Activated CD8-positive, alpha-beta memory T cell treated with anti-CD3 and anti-CD28 coated beads, Interleukin-2, amount 50 U/mL, for 4 hours (primary cell): ENCODE measurements at regions not wholly inside any gene's neighbourhood (a gene's known extent, or its start where the extent isn't known, plus 50 kb on each side); places are given as distances from the start of the nearest gene placed in this dataset.

Experiments
- DNase-seq: peaks from one replicate; pipeline ENCODE4 v3.0.0-alpha.2; 2020

DNA sequence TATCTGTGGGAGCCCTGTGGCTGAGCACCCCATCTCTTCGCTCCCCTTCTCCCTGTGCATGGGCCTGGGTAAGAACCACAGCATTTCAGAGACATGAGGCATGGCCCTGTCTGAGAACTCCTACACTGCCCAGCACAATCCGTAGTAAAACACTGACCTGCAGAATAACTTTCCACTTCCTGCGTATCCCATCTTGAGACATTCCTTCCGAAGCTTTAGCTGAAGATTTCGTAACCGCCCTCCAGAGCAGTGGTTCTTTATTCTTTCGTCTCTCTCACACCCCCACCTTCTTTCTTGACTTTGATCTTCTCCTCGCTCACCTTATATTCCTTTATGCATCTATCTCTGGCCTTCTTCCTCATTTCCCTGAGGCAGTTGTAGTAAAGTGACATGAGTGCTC is 381.1 kb downstream of the HRH4 start:
- no peak for DNase-seq

DNA sequence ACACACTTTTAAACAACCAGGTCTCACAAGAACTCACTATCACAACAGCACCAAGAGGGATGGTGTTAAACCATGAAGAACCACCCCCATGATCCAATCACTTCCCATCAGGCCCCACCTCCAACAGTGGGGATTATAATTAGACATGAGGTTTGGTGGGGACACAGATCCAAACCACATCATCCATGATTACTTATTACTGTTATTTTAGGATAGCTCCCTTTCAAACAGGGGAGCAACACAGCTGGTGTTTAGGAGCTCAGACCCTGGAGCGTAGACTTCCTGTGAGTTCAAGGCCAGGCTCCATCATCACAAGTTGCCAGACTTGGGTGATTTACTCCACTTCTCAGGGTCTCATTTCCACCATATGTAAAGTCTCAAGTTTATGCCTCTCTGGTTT is 382.7 kb downstream of the HRH4 start:
- no peak for DNase-seq

DNA sequence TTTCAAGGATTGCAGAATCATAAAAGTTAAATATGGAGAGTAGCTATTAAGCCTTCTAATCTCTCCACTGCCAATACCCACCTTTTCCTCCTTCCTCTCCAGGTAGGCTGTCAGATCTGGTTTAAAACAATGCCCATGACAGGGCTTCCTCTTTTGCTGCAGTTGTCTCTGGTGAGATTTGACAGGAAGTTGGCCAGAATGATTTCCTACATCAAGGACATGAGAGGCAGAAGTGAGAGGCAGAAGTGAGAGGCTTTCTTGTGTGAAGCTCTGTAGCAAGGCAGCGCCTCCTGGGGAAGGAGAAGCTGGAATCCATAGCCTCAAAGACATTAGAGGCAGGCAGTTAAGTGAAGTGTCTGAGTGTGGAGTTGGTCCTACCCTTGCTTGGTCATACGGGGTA is 385.7 kb downstream of the HRH4 start:
- DNase-seq = no peak

DNA sequence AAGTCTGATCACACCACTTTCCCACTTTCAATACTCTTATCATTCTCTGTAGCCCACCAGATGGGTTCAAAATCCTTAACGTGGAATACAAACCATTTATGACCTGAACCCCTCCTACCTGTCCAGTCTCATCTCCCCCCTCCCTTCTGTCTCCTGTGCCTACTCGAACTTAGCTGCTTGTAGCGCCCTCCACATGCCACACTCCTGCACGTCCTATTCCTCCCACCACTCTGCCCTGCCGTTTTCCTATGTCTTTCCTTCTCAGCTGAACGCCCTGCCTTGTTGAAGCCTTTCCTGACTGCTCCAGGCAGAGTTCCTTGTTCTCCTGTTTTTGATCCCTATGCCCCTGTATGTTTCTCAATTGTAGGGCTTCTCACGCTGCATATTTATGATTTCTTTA is 390.1 kb downstream of the HRH4 start:
- DNase-seq = no peak

DNA sequence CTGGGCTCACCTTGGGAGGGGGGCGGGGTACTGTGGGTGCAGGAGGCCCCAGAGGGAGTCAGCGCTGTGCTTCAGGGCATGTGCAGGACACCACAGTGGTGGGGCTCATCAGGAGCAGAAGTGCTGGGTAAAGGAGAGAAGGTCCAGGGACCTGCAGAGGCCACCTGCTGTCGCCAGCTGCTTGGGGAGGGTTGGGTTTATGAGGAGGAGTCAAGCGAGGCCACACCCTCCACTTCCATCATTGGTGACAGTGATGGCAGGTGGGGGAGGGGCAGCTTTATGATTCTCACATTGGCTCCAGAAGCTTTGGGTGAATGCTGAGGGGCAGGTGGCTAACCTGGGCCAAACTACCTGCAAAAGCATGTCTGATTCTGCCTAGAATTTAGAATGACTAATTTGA is 392.6 kb downstream of the HRH4 start:
- no peak for DNase-seq

DNA sequence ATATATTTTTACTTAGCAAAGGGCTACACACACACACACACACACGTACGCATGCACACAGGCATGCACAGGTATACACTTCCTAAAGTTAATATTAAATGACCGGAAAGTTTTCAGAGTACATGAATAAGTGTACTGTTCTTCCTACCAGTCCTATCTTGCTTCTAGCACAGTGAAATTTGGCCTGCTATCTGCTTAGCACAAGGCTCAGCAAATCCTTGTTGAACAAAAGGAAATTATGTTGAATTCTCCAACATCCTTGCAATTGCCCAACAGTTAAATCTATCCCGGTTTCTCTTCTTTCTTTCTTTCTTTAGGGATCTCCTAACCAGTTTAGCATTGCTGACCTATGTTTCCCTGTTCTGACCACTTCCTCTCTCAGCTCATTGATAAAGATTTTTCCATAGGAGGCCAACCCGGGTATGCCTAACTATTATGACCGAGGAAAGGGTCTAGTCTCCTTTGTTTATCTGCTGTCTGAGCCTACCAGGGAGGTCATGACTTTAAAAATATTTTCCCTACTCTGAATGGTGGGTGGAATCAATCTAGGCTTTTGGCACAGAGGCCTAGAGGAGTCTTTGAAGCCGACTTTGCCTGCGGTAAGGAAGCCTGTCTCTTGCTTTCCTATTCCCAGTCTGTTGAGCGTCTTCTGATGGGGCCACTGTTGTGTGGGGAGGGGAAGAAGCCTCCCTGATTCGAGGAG is 400.7 kb downstream of the HRH4 start:
- no peak for DNase-seq

DNA sequence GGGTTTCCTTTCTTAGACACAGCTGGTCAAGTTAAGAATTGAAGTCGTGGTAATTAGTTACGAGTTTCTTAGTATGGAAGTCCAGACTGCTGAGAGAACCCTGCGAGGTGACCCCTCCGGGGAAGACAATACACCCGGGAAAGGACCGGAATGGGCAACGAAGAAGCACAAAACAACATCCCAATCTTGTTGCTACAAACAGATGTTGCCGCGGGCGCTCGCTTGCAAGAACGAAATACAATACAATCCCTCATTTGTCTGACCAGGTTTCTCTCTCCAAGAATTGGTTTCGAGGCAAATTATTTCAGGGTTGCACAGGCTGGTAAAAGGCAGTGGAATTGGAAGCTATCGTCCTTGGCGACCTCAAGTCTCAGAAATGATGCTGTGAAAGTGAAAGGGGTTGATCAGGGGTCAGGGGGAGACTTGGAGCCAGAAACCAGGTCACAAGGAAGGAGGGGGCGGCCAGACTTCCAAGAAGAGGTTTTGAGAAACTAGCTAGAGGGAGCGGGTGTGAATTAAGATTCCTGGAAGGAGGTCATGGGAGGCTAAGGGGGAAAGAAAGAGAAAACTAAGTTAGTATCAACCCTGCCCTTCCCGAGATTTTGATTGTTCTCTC is 401.9 kb downstream of the HRH4 start:
- no peak for DNase-seq

DNA sequence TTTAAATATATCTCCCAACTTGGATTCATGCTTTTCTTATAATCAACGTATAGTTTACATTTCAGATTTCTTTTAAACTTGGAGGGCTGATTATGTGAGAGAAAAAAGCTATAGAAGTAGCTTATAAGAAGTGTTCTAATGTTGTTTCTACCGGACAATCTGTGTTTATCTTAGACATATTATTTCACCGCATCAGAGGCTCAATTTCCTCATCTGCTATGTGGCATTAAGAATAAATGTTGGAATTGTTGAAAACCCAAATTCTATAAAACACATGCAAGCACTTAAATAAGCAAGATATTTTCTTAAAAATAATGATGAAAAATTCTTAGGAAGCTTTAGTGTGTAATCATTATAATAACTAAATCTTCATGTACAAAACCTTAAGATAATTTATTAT is 407.9 kb downstream of the HRH4 start:
- DNase-seq = no peak

DNA sequence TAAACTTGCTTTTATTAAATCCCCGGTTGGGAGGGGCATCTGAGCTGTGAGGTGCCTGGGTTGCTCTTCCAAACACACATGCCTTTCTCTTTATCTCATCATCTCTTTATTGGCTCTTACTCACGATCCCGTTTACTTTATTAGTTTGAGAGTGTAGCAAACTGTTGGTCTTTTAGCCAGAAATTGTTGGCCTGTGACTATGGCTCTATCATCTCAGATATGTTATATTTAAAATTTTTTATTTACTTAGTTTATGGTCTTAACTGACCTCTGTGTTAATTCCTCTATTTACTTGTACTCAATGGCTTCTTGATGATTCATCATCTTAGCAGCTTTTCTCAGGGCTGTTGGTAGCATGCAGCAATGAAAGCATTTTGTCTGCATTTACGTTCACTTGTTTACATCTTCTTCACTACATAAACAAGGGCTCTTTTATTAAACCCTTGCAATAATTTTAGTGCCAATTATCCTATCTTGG is 408.4 kb downstream of the HRH4 start:
- DNase-seq = no peak

DNA sequence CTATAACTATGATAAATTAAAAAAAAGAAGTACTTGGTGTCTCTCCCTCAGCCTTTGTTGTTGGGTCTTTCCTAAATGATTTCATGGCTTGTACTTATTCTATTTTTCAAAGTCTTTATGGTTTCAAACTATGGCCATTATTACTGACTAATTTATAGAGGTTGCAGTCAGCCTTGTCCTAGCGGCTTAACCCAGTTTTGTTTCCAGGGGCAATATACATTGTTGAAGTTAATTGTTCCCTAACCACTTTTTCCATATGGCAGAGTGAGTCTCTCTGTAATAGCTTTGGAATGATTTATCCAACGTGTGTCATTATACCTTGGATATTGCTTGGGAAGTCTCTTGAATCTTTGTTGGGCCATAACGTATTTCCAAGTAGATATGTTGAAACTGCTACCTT is 408.8 kb downstream of the HRH4 start:
- DNase-seq = no peak

DNA sequence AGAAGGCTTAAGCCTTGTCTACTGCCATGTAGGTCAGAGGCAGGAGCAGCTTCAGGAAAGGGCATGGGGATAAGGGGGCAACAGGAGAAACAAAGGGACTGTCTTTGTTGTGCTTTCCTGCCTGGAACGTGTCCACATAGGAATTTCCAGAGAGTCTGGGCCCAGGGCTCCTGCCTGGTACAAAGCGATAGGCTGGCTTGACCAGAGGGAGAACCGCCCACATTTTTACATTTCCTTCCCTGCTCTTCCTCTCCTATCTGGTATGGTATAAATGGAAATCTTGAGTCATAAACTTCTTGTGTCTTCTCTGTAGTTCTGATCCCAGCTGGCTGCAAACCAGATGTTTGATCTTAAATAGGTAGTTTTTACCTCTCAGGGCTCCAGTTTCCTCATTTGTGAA is 414.8 kb downstream of the HRH4 start:
- no peak for DNase-seq

DNA sequence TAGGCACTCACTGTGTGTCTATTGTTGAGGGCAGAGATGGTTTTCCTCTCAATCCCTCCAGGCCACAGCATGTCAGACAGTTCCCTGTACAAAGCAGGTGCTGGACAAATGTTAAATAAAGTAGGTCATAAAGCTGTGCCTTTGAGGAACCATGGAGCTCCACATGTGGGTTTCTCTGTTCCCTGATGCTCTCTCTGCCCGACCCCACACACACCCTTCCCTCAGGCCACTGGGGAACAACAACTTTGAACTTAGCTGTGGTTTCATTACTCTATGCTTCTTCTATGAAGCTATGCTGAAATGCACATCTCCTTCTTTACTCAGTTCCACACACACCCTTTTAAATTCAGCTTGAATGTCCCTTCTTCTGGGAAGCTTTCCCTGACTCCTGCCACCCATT is 415.3 kb downstream of the HRH4 start:
- no peak for DNase-seq

DNA sequence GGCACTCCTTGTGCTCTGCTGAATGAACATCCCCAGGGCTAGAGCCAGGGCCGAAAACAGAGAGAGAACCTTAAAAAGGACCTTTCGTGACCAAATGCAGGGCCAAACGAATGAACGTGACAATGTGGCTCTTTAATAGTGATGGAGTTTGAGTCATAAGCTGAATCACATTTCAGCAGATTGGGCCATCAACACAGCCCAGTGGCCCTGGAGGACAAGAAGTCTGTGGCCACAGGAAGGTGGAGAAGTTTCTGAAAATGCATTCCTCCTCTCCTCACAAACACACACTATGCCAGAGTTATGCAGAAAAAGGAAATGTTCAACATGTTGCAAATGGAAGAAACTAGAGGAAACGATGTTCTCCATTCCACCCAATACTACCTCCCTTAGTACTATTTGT is 415.8 kb downstream of the HRH4 start:
- DNase-seq = no peak

DNA sequence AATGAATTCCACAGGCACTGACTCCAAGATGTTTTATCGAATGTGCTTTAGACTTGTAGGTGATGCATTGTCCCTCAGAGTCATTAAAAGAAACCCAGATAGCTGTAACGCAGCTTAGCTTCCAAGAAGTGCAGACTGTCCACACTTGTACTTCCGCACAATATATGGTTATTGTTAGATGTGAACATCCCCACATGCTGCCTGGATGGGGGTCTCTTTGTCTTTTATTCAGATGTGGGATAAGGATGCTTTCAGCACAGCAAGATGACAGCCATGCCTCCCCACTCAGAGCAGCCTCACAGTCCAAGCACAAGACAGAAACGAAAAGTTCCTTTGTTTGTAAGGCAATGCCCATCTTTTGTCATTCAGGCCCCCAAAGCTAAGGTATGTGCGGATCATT is 416.6 kb downstream of the HRH4 start:
- DNase-seq = no peak

DNA sequence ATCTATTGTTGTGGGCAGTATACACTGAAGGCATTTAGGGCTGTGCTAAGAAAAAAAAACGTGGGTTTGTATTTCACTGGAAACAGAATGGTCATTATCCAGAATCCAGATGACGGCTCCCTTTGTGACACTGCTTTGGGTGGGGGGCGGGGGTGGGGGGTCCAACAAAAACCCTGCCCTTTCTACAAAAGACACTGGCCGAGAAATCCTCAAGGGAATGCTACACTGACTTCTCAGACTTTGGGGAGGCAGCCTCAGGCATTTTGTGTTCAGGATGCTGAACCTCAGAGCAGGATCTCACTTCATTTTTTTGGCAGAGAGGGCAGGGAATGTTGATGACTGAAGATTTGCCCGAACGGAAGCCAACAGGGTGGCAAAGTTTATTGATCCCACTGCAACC is 417.1 kb downstream of the HRH4 start:
- DNase-seq = no peak

DNA sequence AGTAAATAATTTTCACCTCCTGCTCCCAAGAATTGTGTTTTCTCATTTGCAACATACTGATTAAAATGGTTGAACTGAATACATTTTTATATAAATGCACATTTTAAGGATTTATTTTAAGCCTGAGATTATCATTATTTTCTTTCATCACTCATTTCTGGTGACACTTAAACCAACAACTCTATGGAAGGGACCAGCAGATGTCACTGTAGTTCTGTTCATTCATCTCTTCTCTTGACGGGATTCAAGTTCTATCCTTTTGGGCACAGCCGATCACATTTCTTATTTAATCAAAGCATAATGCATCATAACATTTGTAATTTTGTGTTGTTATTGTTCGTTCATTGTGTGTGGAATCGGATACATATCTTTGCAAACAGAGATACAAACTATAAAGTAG is 417.9 kb downstream of the HRH4 start:
- no peak for DNase-seq

DNA sequence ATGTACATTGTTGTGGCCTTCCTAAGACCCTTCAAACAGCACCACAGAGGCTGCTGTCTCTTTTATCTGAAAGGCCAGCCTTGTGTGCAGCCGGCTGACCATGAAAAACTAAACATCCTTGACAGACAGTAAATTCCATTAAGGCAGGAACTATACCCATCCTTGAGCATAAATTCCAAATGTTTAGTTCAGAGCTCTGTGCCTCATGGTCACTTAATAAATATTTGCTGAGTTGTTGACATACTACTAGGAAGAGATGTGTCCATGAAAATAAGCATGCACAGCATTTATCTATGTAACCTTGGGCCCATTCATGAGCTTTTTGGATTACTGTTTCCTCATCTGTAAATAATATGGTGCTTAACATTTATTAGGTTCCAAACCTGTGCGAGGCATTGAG is 424.8 kb downstream of the HRH4 start:
- DNase-seq = no peak

DNA sequence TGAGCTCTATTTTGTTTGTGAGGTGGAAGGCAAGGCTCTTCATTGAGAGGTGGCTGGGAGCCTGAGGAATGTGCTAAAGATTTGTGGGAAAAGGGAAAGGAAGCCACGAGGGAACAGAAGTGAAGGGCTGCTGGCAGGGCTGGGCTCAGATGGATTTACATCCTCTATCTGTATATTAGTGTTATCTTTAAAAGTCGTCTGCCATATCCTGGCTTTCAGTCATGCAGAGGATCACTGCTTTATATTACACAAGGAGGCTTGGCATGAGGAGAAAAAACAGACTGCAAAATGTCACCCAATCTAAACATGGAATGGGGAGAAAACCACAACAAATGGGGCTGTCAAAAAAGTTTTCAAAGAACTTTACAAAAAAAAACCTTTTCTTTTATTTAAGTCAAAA is 434.4 kb downstream of the HRH4 start:
- DNase-seq = no peak

DNA sequence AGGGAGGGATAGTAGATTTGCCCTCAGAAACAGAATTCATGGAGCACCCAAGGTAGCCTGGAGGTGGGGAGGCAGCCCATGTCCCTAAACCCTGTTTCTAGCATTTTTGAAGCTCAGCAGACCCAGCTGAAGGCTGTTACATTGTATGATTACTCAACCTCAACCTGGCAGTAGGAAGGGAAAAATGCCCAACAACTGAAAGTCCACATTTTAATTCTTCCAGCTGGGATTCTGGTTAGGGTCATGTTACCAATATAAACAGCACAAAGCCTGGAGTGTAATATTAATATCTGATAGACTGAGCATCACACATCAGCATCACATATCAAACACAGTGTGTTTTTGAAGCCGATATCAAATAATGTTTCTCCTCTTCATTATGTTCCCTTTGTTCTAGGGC is 437.0 kb downstream of the HRH4 start:
- DNase-seq = no peak

DNA sequence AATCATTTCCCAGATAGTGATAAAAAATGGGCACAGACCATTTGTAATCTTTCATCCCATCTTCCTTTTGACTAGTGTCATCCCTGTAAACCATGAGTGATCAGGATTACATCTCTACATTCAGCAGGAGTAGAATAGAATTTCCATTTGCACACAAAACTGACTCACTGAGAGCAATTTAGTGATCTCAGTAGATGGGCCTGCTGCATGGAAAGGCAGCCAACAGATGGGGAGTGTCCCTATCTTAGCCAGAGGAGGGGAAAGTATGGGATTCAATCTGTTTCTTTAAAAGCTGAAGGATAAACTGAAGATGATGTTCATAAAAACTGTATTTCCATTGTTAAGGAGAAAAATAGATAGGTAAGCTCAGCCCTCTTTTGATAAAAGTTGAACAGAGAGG is 441.7 kb downstream of the ZNF521 start:
- DNase-seq = no peak

DNA sequence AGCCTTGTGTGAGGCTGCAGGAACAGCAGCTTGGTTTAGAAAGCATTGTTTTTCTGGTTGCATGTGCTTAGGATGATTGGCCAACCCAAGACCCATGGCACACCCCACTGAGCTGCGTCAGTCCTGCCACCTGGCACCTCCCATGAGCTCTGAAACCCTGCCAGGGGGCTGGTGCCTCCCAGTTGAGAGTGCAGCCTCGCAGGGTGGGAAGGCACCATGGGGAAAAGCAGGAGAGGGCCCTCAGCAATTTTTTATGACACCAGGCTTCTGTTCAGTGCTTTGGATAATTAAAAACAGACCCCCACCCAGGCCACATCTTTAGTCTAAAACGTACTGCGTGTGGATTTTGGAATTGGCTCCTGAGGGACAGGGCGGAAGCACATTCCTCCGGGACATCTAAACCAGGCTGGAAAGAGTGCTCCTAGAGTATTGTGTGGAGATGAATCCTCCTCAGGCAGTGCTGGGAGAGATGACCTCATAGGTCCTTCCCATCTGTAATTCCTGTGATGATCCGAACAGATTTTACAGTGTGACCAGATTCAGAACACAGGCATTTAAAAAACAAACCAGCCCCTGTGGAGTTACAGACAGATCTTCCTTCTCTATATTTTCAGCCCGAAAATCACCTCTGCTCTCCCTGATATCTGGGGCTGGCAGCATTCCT is 438.3 kb downstream of the ZNF521 start:
- no peak for DNase-seq

DNA sequence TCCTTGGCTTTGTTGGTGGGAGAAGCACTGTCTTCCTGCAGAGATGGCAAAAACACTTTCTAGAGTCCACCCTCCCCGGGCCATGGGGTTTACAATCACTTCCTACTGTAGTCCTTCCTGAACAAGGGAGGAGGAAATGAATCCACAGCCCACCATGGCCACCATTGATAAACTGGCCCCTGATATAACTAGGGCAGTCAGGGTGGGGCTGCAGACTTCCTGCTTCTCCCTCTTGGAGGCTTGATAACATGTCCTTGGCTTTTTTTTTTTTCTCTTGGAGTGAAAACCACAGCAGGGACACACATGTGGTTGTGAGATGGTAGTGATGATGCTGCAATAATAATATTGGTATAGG is 437.8 kb downstream of the ZNF521 start:
- DNase-seq = no peak

DNA sequence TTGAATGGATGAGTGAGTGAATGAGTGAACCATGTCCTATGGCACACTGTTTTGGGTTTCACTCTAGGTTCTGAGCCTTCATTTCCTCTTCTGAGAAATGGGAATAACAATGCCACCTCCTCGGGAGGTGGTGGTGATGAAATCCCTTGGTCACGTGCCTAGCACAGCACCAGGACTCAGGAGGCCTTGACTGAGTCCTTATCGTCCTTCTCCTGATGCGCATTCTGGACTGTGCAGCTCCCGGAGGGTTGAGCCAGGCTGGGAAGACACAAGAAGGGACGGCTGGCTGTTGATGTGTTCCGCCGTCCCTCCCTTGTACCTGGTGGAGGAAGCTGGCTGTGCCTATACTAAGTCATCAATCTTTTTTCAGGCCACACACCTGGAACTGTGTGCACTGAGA is 437.3 kb downstream of the ZNF521 start:
- DNase-seq = no peak

DNA sequence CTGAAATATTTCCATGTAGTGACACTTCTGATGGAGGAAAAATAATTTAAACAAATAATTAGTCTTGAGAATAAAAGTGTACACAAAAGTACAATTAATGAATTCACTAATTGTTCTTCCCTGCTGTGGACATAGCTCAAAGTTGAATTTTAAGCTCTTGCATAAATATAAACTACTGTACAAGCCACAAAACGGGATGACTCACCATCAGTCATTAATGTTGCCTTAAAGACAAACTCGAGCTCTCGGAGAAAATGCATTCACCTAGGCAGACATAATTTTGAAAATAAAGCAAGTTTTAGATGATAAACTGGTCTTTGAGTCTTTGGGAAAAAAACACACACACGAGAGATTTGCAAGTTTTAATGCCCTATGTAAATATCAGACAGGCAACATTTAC is 436.4 kb downstream of the ZNF521 start:
- DNase-seq = no peak

DNA sequence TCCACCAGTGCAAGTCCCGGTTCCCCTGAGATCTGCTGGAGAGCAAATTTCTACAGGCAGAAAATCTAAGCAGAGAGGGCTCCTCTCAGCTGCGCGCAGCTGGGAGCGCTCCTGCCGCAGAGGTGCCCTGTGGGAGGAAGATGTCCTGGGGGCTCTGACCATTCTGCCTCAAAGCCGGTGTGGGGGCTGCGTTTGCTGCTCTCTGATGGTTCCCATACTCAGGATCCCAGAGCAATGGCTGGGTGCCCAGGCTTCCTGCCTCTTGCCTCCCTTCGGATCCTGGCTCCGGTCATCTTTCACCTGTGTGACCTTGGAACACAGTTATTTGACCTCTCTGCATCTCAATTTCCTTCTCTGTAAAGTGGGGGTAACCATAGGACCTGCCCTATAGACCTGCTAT is 434.2 kb downstream of the ZNF521 start:
- DNase-seq = no peak
